ENCODE measurements at regions not wholly inside any gene's neighbourhood (a gene's known extent, or its start where the extent isn't known, plus 50 kb on each side); places are given as distances from the start of the nearest gene placed in this dataset.

GRCh38 chr5:120039111-120039510 is 409.8 kb downstream of the FAM170A start:
- no CpG with 5 or more reads among the region's 3 CpGs for WGBS (ENCODE audit: insufficient coverage)
- DNase-seq (no peak), ATAC-seq (ENCODE audit: low read depth) (no peak)
- CTCF ChIA-PET: no interaction called here
- POLR2A ChIA-PET: no interaction called here
- no peaks in the 10 kb centered on the region for H4K20me1 ChIP-seq (ENCODE audit: control insufficient read depth, insufficient read depth, low read length, poor library complexity, severe bottlenecking)
- Mint-ChIP-seq H3K4me3 (no peak overlapping the region), H3K4me1 (no peaks in the 10 kb centered on the region), H3K9me3 (ENCODE audit: insufficient read depth) (no peaks in the 10 kb centered on the region), H3K27ac (no peak overlapping the region), H3K27me3 (no peaks in the 10 kb centered on the region)
- H3K27me3 ChIP-seq (replicated peaks in 1 of 4; ENCODE audit: control extremely low read depth in 1 of 4, control insufficient read depth in 3 of 4, insufficient read depth in 4 of 4, low read length in 3 of 4): no peaks in the 10 kb centered on the region
- intact Hi-C loops (cut with micrococcal nuclease): no loop called here
- H3K4me2 ChIP-seq (replicated peaks; ENCODE audit: low read depth, low read length, poor library complexity, severe bottlenecking): no peak overlapping the region
- no peak overlapping the region for H3K27ac ChIP-seq (ENCODE audit: low read length in 2 of 2)
- H3K4me1 ChIP-seq (ENCODE audit: control insufficient read depth in 2 of 2, insufficient read depth in 2 of 2, low read length in 2 of 2): no peaks in the 10 kb centered on the region
- no peak overlapping the region for H2AFZ ChIP-seq (ENCODE audit: insufficient read depth, low read depth, low read length, poor library complexity, severe bottlenecking)
- H3K4me3 ChIP-seq (ENCODE audit: control extremely low read depth in 1 of 5, extremely low read depth in 1 of 5, insufficient read depth in 1 of 5, low read depth in 2 of 5, low read length in 4 of 5): no peak overlapping the region
- H3K36me3 ChIP-seq (replicated peaks in 1 of 2; ENCODE audit: control extremely low read depth in 1 of 2, control insufficient read depth in 1 of 2, extremely low read depth in 1 of 2, insufficient read depth in 2 of 2, low read length in 1 of 2): no peaks in the 10 kb centered on the region
- no peaks in the 10 kb centered on the region for H3K9me3 ChIP-seq (ENCODE audit: control extremely low read depth in 1 of 3, control insufficient read depth in 2 of 3, insufficient read depth in 1 of 3, low read length in 2 of 3)
- H3K9ac ChIP-seq (ENCODE audit: low read length): no peak overlapping the region
- no peaks in the 10 kb centered on the region for H3K79me2 ChIP-seq (ENCODE audit: control insufficient read depth, insufficient read depth, low read length)
- TF ChIP-seq, protein P1, sequence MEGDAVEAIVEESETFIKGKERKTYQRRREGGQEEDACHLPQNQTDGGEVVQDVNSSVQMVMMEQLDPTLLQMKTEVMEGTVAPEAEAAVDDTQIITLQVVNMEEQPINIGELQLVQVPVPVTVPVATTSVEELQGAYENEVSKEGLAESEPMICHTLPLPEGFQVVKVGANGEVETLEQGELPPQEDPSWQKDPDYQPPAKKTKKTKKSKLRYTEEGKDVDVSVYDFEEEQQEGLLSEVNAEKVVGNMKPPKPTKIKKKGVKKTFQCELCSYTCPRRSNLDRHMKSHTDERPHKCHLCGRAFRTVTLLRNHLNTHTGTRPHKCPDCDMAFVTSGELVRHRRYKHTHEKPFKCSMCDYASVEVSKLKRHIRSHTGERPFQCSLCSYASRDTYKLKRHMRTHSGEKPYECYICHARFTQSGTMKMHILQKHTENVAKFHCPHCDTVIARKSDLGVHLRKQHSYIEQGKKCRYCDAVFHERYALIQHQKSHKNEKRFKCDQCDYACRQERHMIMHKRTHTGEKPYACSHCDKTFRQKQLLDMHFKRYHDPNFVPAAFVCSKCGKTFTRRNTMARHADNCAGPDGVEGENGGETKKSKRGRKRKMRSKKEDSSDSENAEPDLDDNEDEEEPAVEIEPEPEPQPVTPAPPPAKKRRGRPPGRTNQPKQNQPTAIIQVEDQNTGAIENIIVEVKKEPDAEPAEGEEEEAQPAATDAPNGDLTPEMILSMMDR (IDR thresholded peaks at IDR 0.05): no peak
- TF ChIP-seq EZH2 (IDR thresholded peaks at IDR 0.05; ENCODE audit: borderline replicate concordance, insufficient read depth, low read depth, low read length, poor library complexity, severe bottlenecking): no peak

GRCh38 chr5:120043431-120043830 is 414.1 kb downstream of the FAM170A start:
- Mint-ChIP-seq H3K27me3 (no peaks in the 10 kb centered on the region), H3K9me3 (ENCODE audit: insufficient read depth) (no peaks in the 10 kb centered on the region)
- POLR2A ChIA-PET: no interaction called here

More at GRCh38 chr5:120043431-120043830, 414.1 kb downstream of the FAM170A start:
- Mint-ChIP-seq H3K4me1 (no peaks in the 10 kb centered on the region), H3K4me3 (no peak overlapping the region), H3K27ac (no peak overlapping the region)
- no peaks in the 10 kb centered on the region for H3K79me2 ChIP-seq (ENCODE audit: control insufficient read depth, insufficient read depth, low read length)
- H4K20me1 ChIP-seq (ENCODE audit: control insufficient read depth, insufficient read depth, low read length, poor library complexity, severe bottlenecking): no peaks in the 10 kb centered on the region
- H2AFZ ChIP-seq (ENCODE audit: insufficient read depth, low read depth, low read length, poor library complexity, severe bottlenecking): no peak overlapping the region
- H3K9ac ChIP-seq (ENCODE audit: low read length): no peak overlapping the region
- intact Hi-C loops (cut with micrococcal nuclease): no loop called here
- no peak for ATAC-seq (ENCODE audit: low read depth)
- no peak overlapping the region for H3K27ac ChIP-seq (ENCODE audit: low read length in 2 of 2)
- DNase-seq: no peak
- H3K4me2 ChIP-seq (replicated peaks; ENCODE audit: low read depth, low read length, poor library complexity, severe bottlenecking): no peak overlapping the region
- H3K4me3 ChIP-seq (ENCODE audit: control extremely low read depth in 1 of 5, extremely low read depth in 1 of 5, insufficient read depth in 1 of 5, low read depth in 2 of 5, low read length in 4 of 5): no peak overlapping the region
- no peaks in the 10 kb centered on the region for H3K4me1 ChIP-seq (ENCODE audit: control insufficient read depth in 2 of 2, insufficient read depth in 2 of 2, low read length in 2 of 2)
- TF ChIP-seq, protein P1 (IDR thresholded peaks at IDR 0.05): no peak
- TF ChIP-seq EZH2 (IDR thresholded peaks at IDR 0.05; ENCODE audit: borderline replicate concordance, insufficient read depth, low read depth, low read length, poor library complexity, severe bottlenecking): no peak
- H3K9me3 ChIP-seq (ENCODE audit: control extremely low read depth in 1 of 3, control insufficient read depth in 2 of 3, insufficient read depth in 1 of 3, low read length in 2 of 3): no peaks in the 10 kb centered on the region
- H3K27me3 ChIP-seq (replicated peaks in 1 of 4; ENCODE audit: control extremely low read depth in 1 of 4, control insufficient read depth in 3 of 4, insufficient read depth in 4 of 4, low read length in 3 of 4): no peaks in the 10 kb centered on the region
- H3K36me3 ChIP-seq (replicated peaks in 1 of 2; ENCODE audit: control extremely low read depth in 1 of 2, control insufficient read depth in 1 of 2, extremely low read depth in 1 of 2, insufficient read depth in 2 of 2, low read length in 1 of 2): no peaks in the 10 kb centered on the region
- CTCF ChIA-PET: no interaction called here

Measured in B cell (primary cell).